ENCODE measurements at regions not wholly inside any gene's neighbourhood (a gene's known extent, or its start where the extent isn't known, plus 50 kb on each side); places are given as distances from the start of the nearest gene placed in this dataset.
A peak's percentile ranks its signal among the peaks of the same experiment; 100 is the strongest.

DNA sequence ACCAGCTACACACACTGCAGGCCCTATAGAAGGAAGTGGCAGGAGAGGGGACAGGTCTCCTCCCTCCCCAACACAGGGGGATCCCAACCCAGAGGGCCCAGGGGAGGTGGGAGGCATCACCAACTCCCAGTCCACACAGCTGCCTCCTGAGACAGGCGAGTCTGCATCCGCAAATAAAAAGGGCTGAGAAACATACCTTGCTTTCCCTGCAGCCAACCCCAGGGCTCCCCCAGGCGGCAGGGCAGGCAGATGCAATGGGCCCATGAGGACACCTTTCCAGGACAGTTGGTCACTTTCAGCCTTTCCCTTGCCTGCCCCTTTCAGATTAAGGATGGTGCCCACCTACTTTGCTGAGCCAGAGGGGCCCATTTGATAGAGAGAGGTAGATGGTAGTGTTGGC lies 180.0 kb downstream of the BRD1 start:
- Histone ChIP-seq H4K91ac (ENCODE audit: low read depth, low read length, poor library complexity) (no peak overlapping the region), H3K4me2 (ENCODE audit: insufficient read depth, low read length, poor library complexity, severe bottlenecking) (no peak overlapping the region), H3K27ac (replicated peaks; ENCODE audit: low read length) (no peak overlapping the region), H3K18ac (ENCODE audit: low read length) (no peak overlapping the region), H3K14ac (ENCODE audit: low read length) (no peak overlapping the region), H2BK120ac (ENCODE audit: low read depth, low read length) (peak overlapping the region; percentile 47), H3K4ac (ENCODE audit: low read length) (peak overlapping the region; percentile 66), H3K23ac (ENCODE audit: low read depth, low read length, poor library complexity) (no peak overlapping the region), H3K36me3 (replicated peaks in 1 of 2; ENCODE audit: control insufficient read depth in 2 of 2, insufficient read depth in 2 of 2, low read length in 2 of 2) (no peaks in the 10 kb centered on the region), H2BK12ac (ENCODE audit: low read length) (no peak overlapping the region), H3K9ac (ENCODE audit: low read depth, low read length, poor library complexity) (no peak overlapping the region), H3K4me1 (ENCODE audit: control insufficient read depth in 2 of 2, insufficient read depth in 1 of 2, low read depth in 1 of 2, low read length in 2 of 2) (peaks cover 9 to 16% of the 10 kb centered on the region in 2 donors), H3K4me3 (ENCODE audit: low read length in 2 of 2) (no peak overlapping the region), H2AK5ac (ENCODE audit: low read depth, low read length) (peak overlapping the region; percentile 70), H4K8ac (ENCODE audit: low read depth, low read length) (no peak overlapping the region), H3K79me1 (ENCODE audit: low read depth, low read length) (peaks cover 1% of the 10 kb centered on the region), H2AFZ (ENCODE audit: low read length) (no peak overlapping the region), H2BK5ac (ENCODE audit: low read length) (no peak overlapping the region), H3K9me3 (replicated peaks in 1 of 2; ENCODE audit: control insufficient read depth in 2 of 2, insufficient read depth in 1 of 2, low read depth in 1 of 2, low read length in 2 of 2) (peaks cover 0 to 3% of the 10 kb centered on the region in 2 donors), H3K27me3 (ENCODE audit: control insufficient read depth in 3 of 3, insufficient read depth in 3 of 3, low read depth in 1 of 3, low read length in 3 of 3) (peaks cover 0 to 19% (median 0%) of the 10 kb centered on the region in 3 experiments), H2BK15ac (ENCODE audit: low read length) (no peak overlapping the region)
- no CpG with 5 or more reads among the region's 3 CpGs for WGBS, 2 donors (ENCODE audit: extremely low coverage in 2 of 2, insufficient read length in 2 of 2, insufficient replicate concordance in 1 of 2)
- no peak for DNase-seq (ENCODE audit: low spot score)

- no peak overlapping the region for H3K4me3 ChIP-seq (ENCODE audit: low read length in 2 of 2)
- H4K91ac ChIP-seq (ENCODE audit: low read depth, low read length, poor library complexity), result no peak overlapping the region
- no peak overlapping the region for H3K9ac ChIP-seq (ENCODE audit: low read depth, low read length, poor library complexity)
- no peak overlapping the region for H2BK12ac ChIP-seq (ENCODE audit: low read length)
- peak overlapping the region; percentile 87 for H3K18ac ChIP-seq (ENCODE audit: low read length)
- no peak overlapping the region for H3K27ac ChIP-seq (replicated peaks; ENCODE audit: low read length)
- H3K9me3 ChIP-seq (replicated peaks in 1 of 2; ENCODE audit: control insufficient read depth in 2 of 2, insufficient read depth in 1 of 2, low read depth in 1 of 2, low read length in 2 of 2), result peaks cover 0 to 3% of the 10 kb centered on the region in 2 donors
- H2AFZ ChIP-seq (ENCODE audit: low read length), result no peak overlapping the region
- WGBS, 2 donors (ENCODE audit: extremely low coverage in 2 of 2, insufficient read length in 2 of 2, insufficient replicate concordance in 1 of 2), result no CpG with 5 or more reads among the region's 3 CpGs
- DNase-seq (ENCODE audit: low spot score), result no peak
- H3K4me2 ChIP-seq (ENCODE audit: insufficient read depth, low read length, poor library complexity, severe bottlenecking), result no peak overlapping the region
- H3K27me3 ChIP-seq (ENCODE audit: control insufficient read depth in 3 of 3, insufficient read depth in 3 of 3, low read depth in 1 of 3, low read length in 3 of 3), result peaks cover 0 to 19% (median 0%) of the 10 kb centered on the region in 3 experiments
- peaks cover 1% of the 10 kb centered on the region for H3K79me1 ChIP-seq (ENCODE audit: low read depth, low read length)
- H3K14ac ChIP-seq (ENCODE audit: low read length), result peak overlapping the region; percentile 17
- no peak overlapping the region for H2BK5ac ChIP-seq (ENCODE audit: low read length)
- peak overlapping the region; percentile 47 for H2BK120ac ChIP-seq (ENCODE audit: low read depth, low read length)
- no peak overlapping the region for H2BK15ac ChIP-seq (ENCODE audit: low read length)
- no peak overlapping the region for H3K4ac ChIP-seq (ENCODE audit: low read length)
- no peak overlapping the region for H2AK5ac ChIP-seq (ENCODE audit: low read depth, low read length)
- H3K4me1 ChIP-seq (ENCODE audit: control insufficient read depth in 2 of 2, insufficient read depth in 1 of 2, low read depth in 1 of 2, low read length in 2 of 2), result peaks cover 9 to 16% of the 10 kb centered on the region in 2 donors
- no peaks in the 10 kb centered on the region for H3K36me3 ChIP-seq (replicated peaks in 1 of 2; ENCODE audit: control insufficient read depth in 2 of 2, insufficient read depth in 2 of 2, low read length in 2 of 2)
- H4K8ac ChIP-seq (ENCODE audit: low read depth, low read length), result no peak overlapping the region
- H3K23ac ChIP-seq (ENCODE audit: low read depth, low read length, poor library complexity), result no peak overlapping the region
These were observed 180.8 kb downstream of the BRD1 start for GRCh38 chr22:49646876-49647275.

DNA sequence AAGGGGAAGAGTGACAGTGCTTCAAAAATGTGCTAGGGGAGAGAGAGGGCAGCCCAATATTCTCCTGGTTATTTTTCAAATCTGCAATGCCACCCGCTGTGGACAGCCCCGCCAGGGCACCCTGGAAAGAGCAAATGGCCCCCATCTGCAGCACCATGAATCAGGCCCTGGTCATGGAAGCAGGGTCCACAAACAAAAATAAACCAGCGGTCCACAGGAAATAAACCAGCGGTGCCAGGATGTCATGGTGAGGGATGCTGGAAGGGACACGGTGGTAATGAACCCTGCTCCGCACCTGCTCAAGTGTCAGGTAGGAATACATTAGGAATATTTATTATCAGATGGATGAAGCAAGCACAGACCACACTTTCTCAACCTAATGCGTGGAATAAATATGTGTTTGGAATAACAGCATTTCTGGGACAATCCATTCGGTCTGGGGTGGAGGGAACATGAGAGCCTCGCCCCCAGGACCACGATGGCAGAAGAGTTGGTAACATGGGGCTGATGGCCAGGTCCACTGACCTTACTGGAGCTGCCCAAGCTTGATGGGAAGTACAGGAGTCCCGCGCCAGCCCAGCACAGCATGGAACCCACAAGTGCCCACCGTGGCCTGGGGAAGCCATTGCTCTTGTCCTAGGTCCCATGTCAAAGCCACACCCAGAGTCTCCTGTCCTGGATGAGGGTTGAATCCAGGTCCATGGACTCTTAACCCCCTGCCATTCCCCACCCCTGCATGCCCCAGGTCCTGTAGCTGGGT lies 181.7 kb downstream of the BRD1 start:
- peaks cover 0 to 3% of the 10 kb centered on the region in 2 donors for H3K9me3 ChIP-seq (replicated peaks in 1 of 2; ENCODE audit: control insufficient read depth in 2 of 2, insufficient read depth in 1 of 2, low read depth in 1 of 2, low read length in 2 of 2)

GRCh38 chr22:49645257-49645656 lies 182.4 kb downstream of the BRD1 start:
- Histone ChIP-seq H2BK5ac (ENCODE audit: low read length) (no peak overlapping the region), H3K79me1 (ENCODE audit: low read depth, low read length) (peaks cover 1% of the 10 kb centered on the region), H2BK15ac (ENCODE audit: low read length) (no peak overlapping the region), H3K9me3 (replicated peaks in 1 of 2; ENCODE audit: control insufficient read depth in 2 of 2, insufficient read depth in 1 of 2, low read depth in 1 of 2, low read length in 2 of 2) (peaks cover 0 to 3% of the 10 kb centered on the region in 2 donors), H3K4ac (ENCODE audit: low read length) (no peak overlapping the region), H3K4me1 (ENCODE audit: control insufficient read depth in 2 of 2, insufficient read depth in 1 of 2, low read depth in 1 of 2, low read length in 2 of 2) (peaks cover 7 to 11% of the 10 kb centered on the region in 2 donors), H2BK120ac (ENCODE audit: low read depth, low read length) (no peak overlapping the region), H3K14ac (ENCODE audit: low read length) (peak overlapping the region; percentile 56), H4K91ac (ENCODE audit: low read depth, low read length, poor library complexity) (no peak overlapping the region), H3K4me3 (ENCODE audit: low read length in 2 of 2) (no peak overlapping the region), H3K23ac (ENCODE audit: low read depth, low read length, poor library complexity) (no peak overlapping the region), H3K9ac (ENCODE audit: low read depth, low read length, poor library complexity) (no peak overlapping the region), H3K27me3 (ENCODE audit: control insufficient read depth in 3 of 3, insufficient read depth in 3 of 3, low read depth in 1 of 3, low read length in 3 of 3) (peaks cover 0 to 10% (median 0%) of the 10 kb centered on the region in 3 experiments), H2AFZ (ENCODE audit: low read length) (no peak overlapping the region), H2AK5ac (ENCODE audit: low read depth, low read length) (no peak overlapping the region), H3K36me3 (replicated peaks in 1 of 2; ENCODE audit: control insufficient read depth in 2 of 2, insufficient read depth in 2 of 2, low read length in 2 of 2) (no peaks in the 10 kb centered on the region), H3K27ac (replicated peaks; ENCODE audit: low read length) (no peak overlapping the region), H4K8ac (ENCODE audit: low read depth, low read length) (no peak overlapping the region), H2BK12ac (ENCODE audit: low read length) (no peak overlapping the region), H3K18ac (ENCODE audit: low read length) (no peak overlapping the region), H3K4me2 (ENCODE audit: insufficient read depth, low read length, poor library complexity, severe bottlenecking) (no peak overlapping the region)
- DNase-seq (ENCODE audit: low spot score), result no peak
- WGBS, 2 donors (ENCODE audit: extremely low coverage in 2 of 2, insufficient read length in 2 of 2, insufficient replicate concordance in 1 of 2), result 100% methylated on average over 2 of the region's 3 CpGs

More for the DNA sequence above, 181.7 kb downstream of the BRD1 start:
- peaks cover 1% of the 10 kb centered on the region for H3K79me1 ChIP-seq (ENCODE audit: low read depth, low read length)
- WGBS, 2 donors (ENCODE audit: extremely low coverage in 2 of 2, insufficient read length in 2 of 2, insufficient replicate concordance in 1 of 2), result no CpG with 5 or more reads among the region's 13 CpGs
- peaks cover 9 to 16% of the 10 kb centered on the region in 2 donors for H3K4me1 ChIP-seq (ENCODE audit: control insufficient read depth in 2 of 2, insufficient read depth in 1 of 2, low read depth in 1 of 2, low read length in 2 of 2)
- H2BK5ac ChIP-seq (ENCODE audit: low read length), result no peak overlapping the region
- no peak for DNase-seq (ENCODE audit: low spot score)
- H2BK120ac ChIP-seq (ENCODE audit: low read depth, low read length), result no peak overlapping the region
- no peak overlapping the region for H3K4ac ChIP-seq (ENCODE audit: low read length)
- no peak overlapping the region for H4K8ac ChIP-seq (ENCODE audit: low read depth, low read length)
- no peak overlapping the region for H3K14ac ChIP-seq (ENCODE audit: low read length)
- H3K27me3 ChIP-seq (ENCODE audit: control insufficient read depth in 3 of 3, insufficient read depth in 3 of 3, low read depth in 1 of 3, low read length in 3 of 3), result peaks cover 0 to 17% (median 0%) of the 10 kb centered on the region in 3 experiments
- no peak overlapping the region for H4K91ac ChIP-seq (ENCODE audit: low read depth, low read length, poor library complexity)
- peak overlapping the region; percentile 89 for H3K18ac ChIP-seq (ENCODE audit: low read length)
- peak overlapping the region; percentile 56 for H2AK5ac ChIP-seq (ENCODE audit: low read depth, low read length)
- H3K36me3 ChIP-seq (replicated peaks in 1 of 2; ENCODE audit: control insufficient read depth in 2 of 2, insufficient read depth in 2 of 2, low read length in 2 of 2), result no peaks in the 10 kb centered on the region
- H3K4me3 ChIP-seq (ENCODE audit: low read length in 2 of 2), result no peak overlapping the region
- H2AFZ ChIP-seq (ENCODE audit: low read length), result no peak overlapping the region
- H3K23ac ChIP-seq (ENCODE audit: low read depth, low read length, poor library complexity), result no peak overlapping the region
- peak overlapping the region; percentile 34 for H3K9ac ChIP-seq (ENCODE audit: low read depth, low read length, poor library complexity)
- no peak overlapping the region for H3K27ac ChIP-seq (replicated peaks; ENCODE audit: low read length)
- no peak overlapping the region for H2BK12ac ChIP-seq (ENCODE audit: low read length)
- no peak overlapping the region for H2BK15ac ChIP-seq (ENCODE audit: low read length)
- H3K4me2 ChIP-seq (ENCODE audit: insufficient read depth, low read length, poor library complexity, severe bottlenecking), result no peak overlapping the region
